MCF 10A (cell line): ENCODE measurements at regions not wholly inside any gene's neighbourhood (a gene's known extent, or its start where the extent isn't known, plus 50 kb on each side); places are given as distances from the start of the nearest gene placed in this dataset.

Source experiments
- BruUV-seq: library from RNA; stranded (reverse); fragments of 400-500 nt; replicated peaks from 2 replicates; lab custom pipeline; 2021; lab: Mats Ljungman, UMichigan
- CTCF ChIA-PET: fragments of 300-600 bp; sonication (Branson Sonifier 250); formaldehyde crosslinking; extraction: SDS; loops from one replicate; lab custom pipeline; 2021; ENCODE audit warnings: antibody characterized with exemption, inconsistent platforms; lab: Yijun Ruan, JAX
- POLR2A ChIA-PET: fragments of 300-600, 350-650 bp; sonication (Branson Sonifier 250); formaldehyde crosslinking; extraction: SDS; loops from one replicate; lab custom pipeline; 2020; ENCODE audit warnings: antibody characterized with exemption, inconsistent platforms; lab: Yijun Ruan, JAX
- DNase-seq: peaks from one replicate; pipeline ENCODE4 v3.0.0-alpha.2; 2018; ENCODE audit not compliant: unreplicated experiment
- H3K27ac Mint-ChIP-seq: one replicate; pipeline ENCODE4 v1.8.0; 2022; ENCODE audit warnings: mild to moderate bottlenecking, low read depth, mixed read lengths; ENCODE audit not compliant: unreplicated experiment
- H3K27me3 Mint-ChIP-seq: one replicate; pipeline ENCODE4 v1.8.0; 2022; ENCODE audit warnings: mixed read lengths; ENCODE audit not compliant: insufficient read depth, unreplicated experiment
- H3K36me3 Mint-ChIP-seq: one replicate; pipeline ENCODE4 v1.8.0; 2022; ENCODE audit warnings: mild to moderate bottlenecking, moderate library complexity, mixed read lengths; ENCODE audit not compliant: insufficient read depth, unreplicated experiment
- H3K4me1 Mint-ChIP-seq: one replicate; pipeline ENCODE4 v1.8.0; 2022; ENCODE audit warnings: mixed read lengths; ENCODE audit not compliant: insufficient read depth, unreplicated experiment
- H3K4me3 Mint-ChIP-seq: one replicate; pipeline ENCODE4 v1.8.0; 2022; ENCODE audit warnings: mild to moderate bottlenecking, moderate library complexity, mixed read lengths; ENCODE audit not compliant: unreplicated experiment
- H3K9me3 Mint-ChIP-seq: one replicate; pipeline ENCODE4 v1.8.0; 2022; ENCODE audit warnings: mixed read lengths; ENCODE audit not compliant: unreplicated experiment
- intact Hi-C: fragments of 100-400 bp; cut with micrococcal nuclease; formaldehyde crosslinking; loops from 2 replicates; pipeline ENCODE4 v1.14.1; 2022
- TF ChIP-seq, protein P1 (sequence below): fragments of 200-600 bp; IDR thresholded peaks from one replicate; pipeline ENCODE4 v1.8.0; 2022; ENCODE audit warnings: antibody characterized with exemption, mild to moderate bottlenecking; ENCODE audit not compliant: unreplicated experiment

DNA sequence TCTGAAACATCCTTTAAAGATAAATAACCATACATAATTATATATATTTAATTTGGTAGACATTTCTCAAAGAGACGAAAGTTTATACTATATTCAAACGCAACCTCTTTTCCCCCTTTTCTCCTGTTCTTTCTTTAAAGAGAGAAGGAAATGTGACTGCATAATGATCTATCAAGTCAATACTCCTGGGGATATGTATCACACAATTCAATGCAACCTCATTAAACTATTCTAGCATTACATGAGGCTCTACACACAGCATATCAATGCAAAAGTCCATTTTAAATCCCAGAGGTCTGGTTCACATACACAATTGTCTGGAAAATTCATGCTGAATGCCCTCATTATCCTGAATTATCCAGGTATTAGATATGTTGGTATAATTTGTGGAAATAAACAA is 330.7 kb downstream of the LMX1A start:
- BruUV-seq: no TSS peak

DNA sequence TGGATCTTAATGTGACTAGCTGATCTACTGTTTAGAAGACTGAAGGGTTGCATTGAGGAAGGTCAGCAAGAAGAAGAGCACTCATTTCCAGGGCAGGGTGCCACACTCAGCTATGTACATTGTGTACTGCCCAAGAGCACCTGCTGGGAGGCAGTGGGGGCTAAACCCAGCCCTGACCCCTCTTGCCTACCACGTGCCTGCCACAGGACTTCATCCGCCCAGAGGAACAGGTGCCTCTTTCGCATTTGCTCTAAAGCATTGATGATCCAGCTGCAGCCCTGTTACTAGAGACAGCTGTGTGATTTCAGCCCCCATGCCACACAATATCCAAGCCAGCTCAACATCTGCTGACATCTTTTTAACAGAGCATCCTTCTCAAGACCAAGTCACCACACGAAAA is 341.8 kb downstream of the LMX1A start:
- TF ChIP-seq, protein P1, sequence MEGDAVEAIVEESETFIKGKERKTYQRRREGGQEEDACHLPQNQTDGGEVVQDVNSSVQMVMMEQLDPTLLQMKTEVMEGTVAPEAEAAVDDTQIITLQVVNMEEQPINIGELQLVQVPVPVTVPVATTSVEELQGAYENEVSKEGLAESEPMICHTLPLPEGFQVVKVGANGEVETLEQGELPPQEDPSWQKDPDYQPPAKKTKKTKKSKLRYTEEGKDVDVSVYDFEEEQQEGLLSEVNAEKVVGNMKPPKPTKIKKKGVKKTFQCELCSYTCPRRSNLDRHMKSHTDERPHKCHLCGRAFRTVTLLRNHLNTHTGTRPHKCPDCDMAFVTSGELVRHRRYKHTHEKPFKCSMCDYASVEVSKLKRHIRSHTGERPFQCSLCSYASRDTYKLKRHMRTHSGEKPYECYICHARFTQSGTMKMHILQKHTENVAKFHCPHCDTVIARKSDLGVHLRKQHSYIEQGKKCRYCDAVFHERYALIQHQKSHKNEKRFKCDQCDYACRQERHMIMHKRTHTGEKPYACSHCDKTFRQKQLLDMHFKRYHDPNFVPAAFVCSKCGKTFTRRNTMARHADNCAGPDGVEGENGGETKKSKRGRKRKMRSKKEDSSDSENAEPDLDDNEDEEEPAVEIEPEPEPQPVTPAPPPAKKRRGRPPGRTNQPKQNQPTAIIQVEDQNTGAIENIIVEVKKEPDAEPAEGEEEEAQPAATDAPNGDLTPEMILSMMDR: no peak
- Mint-ChIP-seq H3K4me3 (no peak overlapping the region), H3K4me1 (no peaks in the 10 kb centered on the region), H3K9me3 (no peaks in the 10 kb centered on the region), H3K36me3 (no peaks in the 10 kb centered on the region), H3K27me3 (no peaks in the 10 kb centered on the region), H3K27ac (no peak overlapping the region)
- ChIA-PET CTCF (interaction anchor here (0.6 to 0.7 kb wide), 3 partner anchors 9 to 61 kb away, joined by 4 to 12 read pairs (median 4); no protein-coding TSS in a partner anchor), POLR2A (no interaction called here)
- no peak for DNase-seq
- no TSS peak for BruUV-seq
- intact Hi-C loops: no loop called here

More for the DNA sequence above, 330.7 kb downstream of the LMX1A start:
- Mint-ChIP-seq H3K4me3 (no peak overlapping the region), H3K27ac (no peak overlapping the region), H3K9me3 (no peaks in the 10 kb centered on the region), H3K36me3 (no peaks in the 10 kb centered on the region), H3K4me1 (no peaks in the 10 kb centered on the region), H3K27me3 (no peaks in the 10 kb centered on the region)
- DNase-seq: no peak
- ChIA-PET POLR2A (no interaction called here), CTCF (no interaction called here)
- TF ChIP-seq, protein P1: no peak
- intact Hi-C loops: no loop called here

DNA sequence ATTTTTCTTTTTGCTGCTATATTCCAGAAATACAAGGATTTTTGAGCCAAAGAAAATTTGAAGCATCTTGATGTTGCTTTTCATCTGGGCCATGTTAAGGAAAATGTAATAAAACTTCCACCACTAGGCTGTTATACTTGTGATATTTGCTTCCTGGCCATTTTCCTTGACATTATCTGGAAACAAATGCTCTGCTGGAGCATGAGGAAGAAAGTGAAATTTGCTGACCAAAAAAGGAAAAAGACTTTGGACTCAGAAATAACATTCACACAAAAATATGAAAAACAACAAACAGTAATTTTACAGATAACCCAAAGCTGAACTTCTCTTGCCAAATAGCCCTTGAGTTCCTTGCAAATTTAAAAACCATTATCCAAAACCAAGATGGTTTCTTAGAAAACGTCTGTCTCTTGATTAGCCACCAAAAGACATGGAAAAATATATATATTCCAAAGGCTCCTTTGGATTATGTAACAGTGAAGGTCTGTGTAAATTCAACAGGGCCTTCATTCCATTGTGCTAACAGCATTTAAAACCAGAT is 344.5 kb downstream of the LMX1A start:
- no TSS peak for BruUV-seq
- no peak overlapping the region for H3K27ac Mint-ChIP-seq
- no peaks in the 10 kb centered on the region for H3K36me3 Mint-ChIP-seq
- no peaks in the 10 kb centered on the region for H3K4me1 Mint-ChIP-seq
- H3K27me3 Mint-ChIP-seq: no peaks in the 10 kb centered on the region
- ChIA-PET CTCF (interaction anchor here (0.6 kb wide), 1 partner anchor 916 kb away, joined by 3 read pairs; no protein-coding TSS in a partner anchor), POLR2A (no interaction called here)
- DNase-seq: no peak
- no peaks in the 10 kb centered on the region for H3K9me3 Mint-ChIP-seq
- TF ChIP-seq, protein P1: no peak
- intact Hi-C loops: no loop called here
- no peak overlapping the region for H3K4me3 Mint-ChIP-seq

DNA sequence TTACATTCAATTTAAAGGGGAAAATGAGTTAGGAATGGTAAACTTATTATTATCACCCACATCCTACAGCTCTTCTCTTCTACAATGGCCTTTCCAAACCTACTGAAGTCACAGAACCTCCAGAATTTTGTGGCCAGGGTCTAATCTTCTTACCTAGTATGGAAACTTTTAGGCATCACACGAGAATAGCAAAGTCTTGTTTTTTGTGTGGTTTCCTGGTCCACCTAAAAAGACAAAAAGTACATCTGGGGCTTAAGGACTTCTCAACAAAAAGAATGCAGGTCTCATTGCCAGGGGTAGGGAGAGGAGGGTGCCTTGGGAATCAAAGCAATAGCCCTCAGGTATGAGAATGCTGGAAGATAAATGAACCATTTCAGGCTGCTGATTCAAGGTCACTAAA is 345.3 kb downstream of the LMX1A start:
- H3K9me3 Mint-ChIP-seq: no peaks in the 10 kb centered on the region
- TF ChIP-seq, protein P1: no peak
- CTCF ChIA-PET: no interaction called here
- intact Hi-C loops: no loop called here
- no peaks in the 10 kb centered on the region for H3K36me3 Mint-ChIP-seq
- no peak overlapping the region for H3K27ac Mint-ChIP-seq
- H3K4me1 Mint-ChIP-seq: no peaks in the 10 kb centered on the region
- H3K4me3 Mint-ChIP-seq: no peak overlapping the region
- DNase-seq: no peak
- POLR2A ChIA-PET: no interaction called here
- no TSS peak for BruUV-seq
- H3K27me3 Mint-ChIP-seq: no peaks in the 10 kb centered on the region
